ENCODE measurements at regions not wholly inside any gene's neighbourhood (a gene's known extent, or its start where the extent isn't known, plus 50 kb on each side); places are given as distances from the start of the nearest gene placed in this dataset.

DNA sequence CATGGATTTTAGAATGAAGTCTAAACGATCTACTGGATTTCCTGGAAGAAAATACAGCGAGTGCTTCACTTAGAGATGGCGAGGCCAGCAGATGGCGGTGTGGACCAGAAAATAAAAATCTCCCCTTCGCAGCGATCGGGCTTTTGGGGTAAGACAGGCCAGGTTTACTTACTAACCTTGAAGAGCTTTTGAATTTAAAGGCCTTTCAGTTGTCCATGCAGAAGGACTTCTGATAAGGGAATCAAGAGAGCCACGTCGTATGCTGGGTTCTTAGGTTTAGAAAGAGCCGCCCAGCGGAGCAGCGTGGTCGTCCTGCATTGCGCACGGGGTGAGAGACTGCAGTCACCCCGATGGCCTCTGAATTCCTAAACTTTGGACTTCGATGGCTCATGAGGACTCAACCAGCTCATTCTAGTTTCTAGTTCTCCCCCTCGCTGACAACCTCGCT is 125.2 kb upstream of the RALGAPA2 start (continued):
- TF ChIP-seq, protein P1, sequence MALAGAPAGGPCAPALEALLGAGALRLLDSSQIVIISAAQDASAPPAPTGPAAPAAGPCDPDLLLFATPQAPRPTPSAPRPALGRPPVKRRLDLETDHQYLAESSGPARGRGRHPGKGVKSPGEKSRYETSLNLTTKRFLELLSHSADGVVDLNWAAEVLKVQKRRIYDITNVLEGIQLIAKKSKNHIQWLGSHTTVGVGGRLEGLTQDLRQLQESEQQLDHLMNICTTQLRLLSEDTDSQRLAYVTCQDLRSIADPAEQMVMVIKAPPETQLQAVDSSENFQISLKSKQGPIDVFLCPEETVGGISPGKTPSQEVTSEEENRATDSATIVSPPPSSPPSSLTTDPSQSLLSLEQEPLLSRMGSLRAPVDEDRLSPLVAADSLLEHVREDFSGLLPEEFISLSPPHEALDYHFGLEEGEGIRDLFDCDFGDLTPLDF (CRISPR knock-in tag; IDR thresholded peaks at IDR 0.05), result 0 out of 2 replicates have a peak, but pooled peaks have one; percentile 64
- peak; percentile 49; the same call in 1 of the 2 replicates for TF ChIP-seq ZNF143 (CRISPR knock-in tag; IDR thresholded peaks at IDR 0.05)
- TF ChIP-seq, protein P2, sequence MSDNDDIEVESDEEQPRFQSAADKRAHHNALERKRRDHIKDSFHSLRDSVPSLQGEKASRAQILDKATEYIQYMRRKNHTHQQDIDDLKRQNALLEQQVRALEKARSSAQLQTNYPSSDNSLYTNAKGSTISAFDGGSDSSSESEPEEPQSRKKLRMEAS (IDR thresholded peaks at IDR 0.05), result peak; percentile 62
- TF ChIP-seq HOXA3 (CRISPR knock-in tag; IDR thresholded peaks at IDR 0.05), result peak; percentile 35; the same call in 1 of the 2 replicates
- no peak for TF ChIP-seq PRMT3 (CRISPR knock-in tag; IDR thresholded peaks at IDR 0.05; ENCODE audit: borderline replicate concordance, low read depth)
- TF ChIP-seq ZFY (CRISPR knock-in tag; IDR thresholded peaks at IDR 0.05), result peak; percentile 30; the same call in 1 of the 2 replicates
- no peak for TF ChIP-seq NPAS2 (CRISPR knock-in tag; IDR thresholded peaks at IDR 0.05; ENCODE audit: borderline replicate concordance)
- TF ChIP-seq NCOR1 (IDR thresholded peaks at IDR 0.05; ENCODE audit: borderline replicate concordance, low read length), result peak; percentile 49; the same call in 1 of the 2 replicates
- TF ChIP-seq CC2D1A (CRISPR knock-in tag; IDR thresholded peaks at IDR 0.05), result no peak
- TF ChIP-seq NR2F1 (CRISPR knock-in tag; IDR thresholded peaks at IDR 0.05), result peak in 1 of 2 experiments; percentile 79; a peak in 2 of 4 replicates
- TF ChIP-seq GABPB1 (CRISPR knock-in tag; IDR thresholded peaks at IDR 0.05), result no peak
- 0 out of 2 replicates have a peak, but pooled peaks have one; percentile 60 for TF ChIP-seq ZNF607 (CRISPR knock-in tag; IDR thresholded peaks at IDR 0.05; ENCODE audit: borderline replicate concordance)
- TF ChIP-seq, protein P3, sequence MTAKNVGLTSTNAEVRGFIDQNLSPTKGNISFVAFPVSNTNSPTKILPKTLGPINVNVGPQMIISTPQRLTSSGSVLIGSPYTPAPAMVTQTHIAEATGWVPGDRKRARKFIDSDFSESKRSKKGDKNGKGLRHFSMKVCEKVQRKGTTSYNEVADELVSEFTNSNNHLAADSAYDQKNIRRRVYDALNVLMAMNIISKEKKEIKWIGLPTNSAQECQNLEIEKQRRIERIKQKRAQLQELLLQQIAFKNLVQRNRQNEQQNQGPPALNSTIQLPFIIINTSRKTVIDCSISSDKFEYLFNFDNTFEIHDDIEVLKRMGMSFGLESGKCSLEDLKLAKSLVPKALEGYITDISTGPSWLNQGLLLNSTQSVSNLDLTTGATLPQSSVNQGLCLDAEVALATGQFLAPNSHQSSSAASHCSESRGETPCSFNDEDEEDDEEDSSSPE (CRISPR knock-in tag; IDR thresholded peaks at IDR 0.05), result peak; percentile 42; the same call in 1 of the 2 replicates
- 0 out of 2 replicates have a peak, but pooled peaks have one; percentile 20 for TF ChIP-seq NR2F2 (IDR thresholded peaks at IDR 0.05; ENCODE audit: borderline replicate concordance, low read depth)
- no peak for TF ChIP-seq KLF12 (CRISPR knock-in tag; IDR thresholded peaks at IDR 0.05; ENCODE audit: borderline replicate concordance)
- 0 out of 2 replicates have a peak, but pooled peaks have one; percentile 38 for TF ChIP-seq ZNF30 (CRISPR knock-in tag; IDR thresholded peaks at IDR 0.05)
- peak; percentile 50; the same call in 1 of the 2 replicates for TF ChIP-seq ZNF331 (CRISPR knock-in tag; IDR thresholded peaks at IDR 0.05)
- TF ChIP-seq ZNF605 (CRISPR knock-in tag; IDR thresholded peaks at IDR 0.05), result peak; percentile 29; the same call in 1 of the 2 replicates
- TF ChIP-seq REPIN1 (CRISPR knock-in tag; IDR thresholded peaks at IDR 0.05; ENCODE audit: borderline replicate concordance, low read depth), result 0 out of 2 replicates have a peak, but pooled peaks have one; percentile 28
- TF ChIP-seq ZNF317 (CRISPR knock-in tag; IDR thresholded peaks at IDR 0.05), result 0 out of 2 replicates have a peak, but pooled peaks have one; percentile 46
- TF ChIP-seq ZNF501 (CRISPR knock-in tag; IDR thresholded peaks at IDR 0.05), result peak; percentile 88
- 0 out of 2 replicates have a peak, but pooled peaks have one; percentile 32 for TF ChIP-seq MED1 (CRISPR knock-in tag; IDR thresholded peaks at IDR 0.05)
- 0 out of 2 replicates have a peak, but pooled peaks have one; percentile 39 for TF ChIP-seq KDM2A (CRISPR knock-in tag; IDR thresholded peaks at IDR 0.05; ENCODE audit: borderline replicate concordance, low read depth)
- no peak for TF ChIP-seq TAF15 (IDR thresholded peaks at IDR 0.05; ENCODE audit: low read depth, low read length, poor library complexity, severe bottlenecking)
- 0 out of 2 replicates have a peak, but pooled peaks have one; percentile 40 for TF ChIP-seq MTF1 (CRISPR knock-in tag; IDR thresholded peaks at IDR 0.05)
- TF ChIP-seq ZNF264 (CRISPR knock-in tag; IDR thresholded peaks at IDR 0.05), result 0 out of 2 replicates have a peak, but pooled peaks have one; percentile 28
- TF ChIP-seq STAG1 (CRISPR knock-in tag; IDR thresholded peaks at IDR 0.05), result peak; percentile 91
- TF ChIP-seq, protein P4, sequence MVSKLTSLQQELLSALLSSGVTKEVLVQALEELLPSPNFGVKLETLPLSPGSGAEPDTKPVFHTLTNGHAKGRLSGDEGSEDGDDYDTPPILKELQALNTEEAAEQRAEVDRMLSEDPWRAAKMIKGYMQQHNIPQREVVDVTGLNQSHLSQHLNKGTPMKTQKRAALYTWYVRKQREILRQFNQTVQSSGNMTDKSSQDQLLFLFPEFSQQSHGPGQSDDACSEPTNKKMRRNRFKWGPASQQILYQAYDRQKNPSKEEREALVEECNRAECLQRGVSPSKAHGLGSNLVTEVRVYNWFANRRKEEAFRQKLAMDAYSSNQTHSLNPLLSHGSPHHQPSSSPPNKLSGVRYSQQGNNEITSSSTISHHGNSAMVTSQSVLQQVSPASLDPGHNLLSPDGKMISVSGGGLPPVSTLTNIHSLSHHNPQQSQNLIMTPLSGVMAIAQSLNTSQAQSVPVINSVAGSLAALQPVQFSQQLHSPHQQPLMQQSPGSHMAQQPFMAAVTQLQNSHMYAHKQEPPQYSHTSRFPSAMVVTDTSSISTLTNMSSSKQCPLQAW (CRISPR knock-in tag; IDR thresholded peaks at IDR 0.05), result peak; percentile 71; the same call in 1 of the 2 replicates
